ENCODE measurements at regions not wholly inside any gene's neighbourhood (a gene's known extent, or its start where the extent isn't known, plus 50 kb on each side); places are given as distances from the start of the nearest gene placed in this dataset.

GRCh38 chrX:98371994-98372393, 1488.3 kb downstream of the RPA4 start:
- Histone ChIP-seq H2BK15ac (ENCODE audit: low read depth, low read length) (no peak overlapping the region), H3K56ac (ENCODE audit: extremely low read depth, insufficient read depth, low read length) (no peak overlapping the region), H3K27ac (ENCODE audit: insufficient read depth, low read length) (no peak overlapping the region), H4K8ac (ENCODE audit: low read depth in 2 of 2, low read length in 2 of 2) (no peak overlapping the region), H3K27me3 (ENCODE audit: control insufficient read depth, insufficient read depth, low read length) (no peaks in the 10 kb centered on the region), H3K9ac (ENCODE audit: low read depth, low read length) (no peak overlapping the region), H2BK5ac (ENCODE audit: low read depth, low read length, poor library complexity, severe bottlenecking) (no peak overlapping the region), H2BK120ac (ENCODE audit: low read depth, low read length) (no peak overlapping the region), H3K4me2 (ENCODE audit: low read depth, low read length) (no peak overlapping the region), H4K5ac (ENCODE audit: low read depth, low read length) (no peak overlapping the region), H3K36me3 (ENCODE audit: control insufficient read depth, insufficient read depth, low read length) (no peaks in the 10 kb centered on the region), H2BK20ac (ENCODE audit: low read depth, low read length) (no peak overlapping the region), H2AFZ (replicated peaks; ENCODE audit: low read length, poor library complexity) (no peak overlapping the region), H4K20me1 (ENCODE audit: insufficient read depth, low read length) (no peaks in the 10 kb centered on the region), H3K9me3 (ENCODE audit: control insufficient read depth, insufficient read depth, low read length) (no peaks in the 10 kb centered on the region), H3K79me1 (ENCODE audit: low read depth in 1 of 2, low read length in 2 of 2) (no peaks in the 10 kb centered on the region), H3K4me3 (ENCODE audit: insufficient read depth, low read depth, low read length) (no peak overlapping the region), H3K4ac (ENCODE audit: low read depth, low read length) (no peak overlapping the region), H3K18ac (ENCODE audit: low read depth, low read length) (no peak overlapping the region), H3K9me1 (ENCODE audit: insufficient read depth, low read length) (no peaks in the 10 kb centered on the region), H2AK9ac (replicated peaks; ENCODE audit: low read depth, low read length, poor library complexity) (no peak overlapping the region), H4K91ac (ENCODE audit: insufficient read depth, low read depth, low read length) (no peak overlapping the region), H2AK5ac (ENCODE audit: low read depth, low read length) (no peak overlapping the region), H3K4me1 (ENCODE audit: control insufficient read depth, insufficient read depth, low read length) (no peaks in the 10 kb centered on the region), H3K23ac (ENCODE audit: low read depth, low read length) (no peak overlapping the region), H3K14ac (replicated peaks; ENCODE audit: low read depth, low read length) (no peak overlapping the region)
- BruUV-seq (replicated peaks): no TSS peak
- intact Hi-C loops (cut with micrococcal nuclease) (no loop called here), in situ Hi-C loops (cut with MboI; ENCODE audit: low sequenced_read_pairs) (loop anchor here (25.0 kb wide), 1 partner anchor 90 kb away; no protein-coding TSS in a partner anchor), dilution Hi-C loops (cut with HindIII; ENCODE audit: low sequenced_read_pairs, unreplicated experiment) (no loop called here)
- WGBS, 2 experiments (ENCODE audit: extremely low coverage in 2 of 2, insufficient read length in 1 of 2): no CpG with 5 or more reads among the region's 2 CpGs
- CTCF ChIA-PET: no interaction called here
- POLR2A ChIA-PET (ENCODE audit: unreplicated experiment): no interaction called here
- TF ChIP-seq FOS (IDR thresholded peaks at IDR 0.05; ENCODE audit: low read depth, low read length): no peak
- TF ChIP-seq, protein P1, sequence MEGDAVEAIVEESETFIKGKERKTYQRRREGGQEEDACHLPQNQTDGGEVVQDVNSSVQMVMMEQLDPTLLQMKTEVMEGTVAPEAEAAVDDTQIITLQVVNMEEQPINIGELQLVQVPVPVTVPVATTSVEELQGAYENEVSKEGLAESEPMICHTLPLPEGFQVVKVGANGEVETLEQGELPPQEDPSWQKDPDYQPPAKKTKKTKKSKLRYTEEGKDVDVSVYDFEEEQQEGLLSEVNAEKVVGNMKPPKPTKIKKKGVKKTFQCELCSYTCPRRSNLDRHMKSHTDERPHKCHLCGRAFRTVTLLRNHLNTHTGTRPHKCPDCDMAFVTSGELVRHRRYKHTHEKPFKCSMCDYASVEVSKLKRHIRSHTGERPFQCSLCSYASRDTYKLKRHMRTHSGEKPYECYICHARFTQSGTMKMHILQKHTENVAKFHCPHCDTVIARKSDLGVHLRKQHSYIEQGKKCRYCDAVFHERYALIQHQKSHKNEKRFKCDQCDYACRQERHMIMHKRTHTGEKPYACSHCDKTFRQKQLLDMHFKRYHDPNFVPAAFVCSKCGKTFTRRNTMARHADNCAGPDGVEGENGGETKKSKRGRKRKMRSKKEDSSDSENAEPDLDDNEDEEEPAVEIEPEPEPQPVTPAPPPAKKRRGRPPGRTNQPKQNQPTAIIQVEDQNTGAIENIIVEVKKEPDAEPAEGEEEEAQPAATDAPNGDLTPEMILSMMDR (conservative IDR thresholded peaks at IDR 0.05; ENCODE audit: low read depth, low read length): no peak
- TF ChIP-seq BHLHE40 (IDR thresholded peaks at IDR 0.05; ENCODE audit: low read depth, low read length): no peak
- no peak for TF ChIP-seq RFX5 (IDR thresholded peaks at IDR 0.05; ENCODE audit: low read depth, low read length)
- TF ChIP-seq NFE2L2 (IDR thresholded peaks at IDR 0.05; ENCODE audit: low read depth, low read length): no peak
- no peak for TF ChIP-seq MXI1 (IDR thresholded peaks at IDR 0.05; ENCODE audit: borderline replicate concordance, low read depth, low read length)
- no peak for TF ChIP-seq POLR2A (IDR thresholded peaks at IDR 0.05; ENCODE audit: low read depth, low read length)
- TF ChIP-seq USF2 (IDR thresholded peaks at IDR 0.05; ENCODE audit: low read depth, low read length): no peak
- TF ChIP-seq SMC3 (IDR thresholded peaks at IDR 0.05; ENCODE audit: low read depth, low read length): no peak
- TF ChIP-seq CEBPB (IDR thresholded peaks at IDR 0.05; ENCODE audit: low read depth, low read length): no peak
- TF ChIP-seq RCOR1 (IDR thresholded peaks at IDR 0.05; ENCODE audit: insufficient replicate concordance, low read length): no peak
- no peak for TF ChIP-seq MAFK (IDR thresholded peaks at IDR 0.05; ENCODE audit: low read depth, low read length)
- TF ChIP-seq, protein P2, sequence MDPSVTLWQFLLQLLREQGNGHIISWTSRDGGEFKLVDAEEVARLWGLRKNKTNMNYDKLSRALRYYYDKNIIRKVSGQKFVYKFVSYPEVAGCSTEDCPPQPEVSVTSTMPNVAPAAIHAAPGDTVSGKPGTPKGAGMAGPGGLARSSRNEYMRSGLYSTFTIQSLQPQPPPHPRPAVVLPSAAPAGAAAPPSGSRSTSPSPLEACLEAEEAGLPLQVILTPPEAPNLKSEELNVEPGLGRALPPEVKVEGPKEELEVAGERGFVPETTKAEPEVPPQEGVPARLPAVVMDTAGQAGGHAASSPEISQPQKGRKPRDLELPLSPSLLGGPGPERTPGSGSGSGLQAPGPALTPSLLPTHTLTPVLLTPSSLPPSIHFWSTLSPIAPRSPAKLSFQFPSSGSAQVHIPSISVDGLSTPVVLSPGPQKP (IDR thresholded peaks at IDR 0.05; ENCODE audit: borderline replicate concordance, low read depth, low read length): no peak
- no peak for DNase-seq
- no peak for ATAC-seq (ENCODE audit: low read depth)
